Naive thymus-derived CD4-positive, alpha-beta T cell (primary cell): ENCODE measurements at regions not wholly inside any gene's neighbourhood (a gene's known extent, or its start where the extent isn't known, plus 50 kb on each side); places are given as distances from the start of the nearest gene placed in this dataset.

ENCODE experiments used
- ATAC-seq: fragments of 150-1000 bp; cut with Tn5 transposase; 2 replicates; pipeline ENCODE4 v1.10.0; 2021; ENCODE audit warnings: mild to moderate bottlenecking, moderate library complexity
- CTCF ChIA-PET: fragments of 350-600 bp; sonication (Branson Sonifier 250); formaldehyde crosslinking; loops from one replicate; lab custom pipeline; 2021; ENCODE audit warnings: antibody characterized with exemption; lab: Charles Lee
- POLR2A ChIA-PET: fragments of 350-600 bp; sonication (Branson Sonifier 250); formaldehyde crosslinking; loops from one replicate; lab custom pipeline; 2021; ENCODE audit warnings: antibody characterized with exemption, inconsistent platforms; lab: Charles Lee
- DNase-seq, 9 donors: peaks; one replicate each; pipeline versions ENCODE4 v3.0.0 to v3.0.0-alpha.2; 2020 to 2022; ENCODE audit warnings: mixed read lengths in 1 of 9
- H3K27ac ChIP-seq: one replicate; pipeline ENCODE4 v1.7.0; 2013; ENCODE audit warnings: mild to moderate bottlenecking, low read depth, low read length, moderate library complexity
- H3K27me3 ChIP-seq, 2 donors: one replicate each; pipeline ENCODE4 v1.7.0; 2013; ENCODE audit warnings: low read length in 2 of 2, mild to moderate bottlenecking in 2 of 2, moderate library complexity in 2 of 2; ENCODE audit not compliant: control insufficient read depth in 2 of 2, insufficient read depth in 2 of 2
- H3K36me3 ChIP-seq, 3 experiments: 1 replicate in 2 of 3; 2 replicates in 1 of 3; pipeline ENCODE4 v1.7.0; 2013; ENCODE audit warnings: low read length in 3 of 3, mild to moderate bottlenecking in 3 of 3, moderate library complexity in 1 of 3; ENCODE audit not compliant: insufficient read depth in 3 of 3, control insufficient read depth in 2 of 3
- H3K4me1 ChIP-seq, 2 donors: one replicate each; pipeline ENCODE4 v1.7.0; 2013; ENCODE audit warnings: low read length in 2 of 2, mild to moderate bottlenecking in 2 of 2, moderate library complexity in 1 of 2; ENCODE audit not compliant: control insufficient read depth in 2 of 2, insufficient read depth in 2 of 2
- H3K4me3 ChIP-seq: 2 replicates; pipeline ENCODE4 v1.7.0; 2013; ENCODE audit warnings: mild to moderate bottlenecking, low read length
- H3K9me3 ChIP-seq, 3 experiments: 1 replicate in 2 of 3; 2 replicates in 1 of 3; pipeline ENCODE4 v1.7.0; 2013; ENCODE audit warnings: low read length in 3 of 3; ENCODE audit not compliant: control insufficient read depth in 2 of 3
- H3K27ac Mint-ChIP-seq, 9 donors: one replicate each; pipeline ENCODE4 v1.8.0; 2020 to 2022; ENCODE audit warnings: mixed read lengths in 9 of 9, mild to moderate bottlenecking in 8 of 9, moderate library complexity in 5 of 9, inconsistent platforms in 2 of 9
- H3K27me3 Mint-ChIP-seq, 5 donors: one replicate each; pipeline ENCODE4 v1.8.0; 2021 to 2022; ENCODE audit warnings: mixed read lengths in 5 of 5, mild to moderate bottlenecking in 1 of 5
- H3K36me3 Mint-ChIP-seq, 5 donors: one replicate each; pipeline ENCODE4 v1.8.0; 2020 to 2022; ENCODE audit warnings: mixed read lengths in 5 of 5, mild to moderate bottlenecking in 3 of 5, inconsistent platforms in 1 of 5
- H3K4me1 Mint-ChIP-seq, 7 donors: one replicate each; pipeline ENCODE4 v1.8.0; 2020 to 2022; ENCODE audit warnings: mixed read lengths in 7 of 7, mild to moderate bottlenecking in 3 of 7, inconsistent platforms in 1 of 7
- H3K4me3 Mint-ChIP-seq, 10 donors: one replicate each; pipeline ENCODE4 v1.8.0; 2020 to 2022; ENCODE audit warnings: mild to moderate bottlenecking in 10 of 10, mixed read lengths in 10 of 10, moderate library complexity in 6 of 10, inconsistent platforms in 2 of 10
- H3K9me3 Mint-ChIP-seq, 11 donors: one replicate each; pipeline ENCODE4 v1.8.0; 2020 to 2022; ENCODE audit warnings: mixed read lengths in 11 of 11, mild to moderate bottlenecking in 4 of 11, inconsistent platforms in 1 of 11, moderate library complexity in 1 of 11
- intact Hi-C, 2 donors: fragments of 100-400 bp; cut with micrococcal nuclease; formaldehyde crosslinking; loops; one replicate each; pipeline ENCODE4 v1.15.1; 2023

DNA sequence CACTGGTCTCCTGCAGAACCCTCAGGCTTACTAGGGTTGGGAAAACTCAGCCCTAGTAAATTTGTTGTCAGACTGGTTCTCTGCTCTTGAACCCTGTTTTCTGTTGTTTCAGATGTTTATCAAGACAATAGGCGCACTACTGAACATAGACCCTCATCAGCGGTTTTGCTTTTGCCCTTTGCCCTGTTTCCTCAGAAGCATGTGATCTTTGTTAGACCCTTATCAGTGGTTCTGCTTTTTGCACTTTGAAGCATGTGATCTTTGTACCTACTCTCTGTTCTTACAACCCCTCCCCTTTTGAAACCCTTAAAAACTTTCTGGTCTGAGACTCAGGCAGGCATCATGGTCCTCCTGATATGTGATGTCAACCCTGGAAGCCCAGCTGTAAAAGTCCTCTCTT is 842.2 kb upstream of the AMELY start:
- intact Hi-C loops = no loop called here
- H3K9me3 ChIP-seq = no peaks in the 10 kb centered on the region
- no peaks in the 10 kb centered on the region for H3K36me3 ChIP-seq
- no peak overlapping the region for H3K27ac ChIP-seq
- peaks cover 0 to 3% (median 0%) of the 10 kb centered on the region in 5 donors for H3K27me3 Mint-ChIP-seq
- no peak for ATAC-seq
- ChIA-PET POLR2A (no interaction called here), CTCF (no interaction called here)
- H3K4me3 ChIP-seq = no peak overlapping the region
- H3K4me3 Mint-ChIP-seq = no peak overlapping the region
- no peak for DNase-seq
- no peaks in the 10 kb centered on the region for H3K27me3 ChIP-seq
- peaks cover 0 to 3% (median 0%) of the 10 kb centered on the region in 11 donors for H3K9me3 Mint-ChIP-seq
- H3K27ac Mint-ChIP-seq = no peak overlapping the region
- no peaks in the 10 kb centered on the region for H3K4me1 Mint-ChIP-seq
- H3K4me1 ChIP-seq = no peaks in the 10 kb centered on the region
- H3K36me3 Mint-ChIP-seq = no peaks in the 10 kb centered on the region

DNA sequence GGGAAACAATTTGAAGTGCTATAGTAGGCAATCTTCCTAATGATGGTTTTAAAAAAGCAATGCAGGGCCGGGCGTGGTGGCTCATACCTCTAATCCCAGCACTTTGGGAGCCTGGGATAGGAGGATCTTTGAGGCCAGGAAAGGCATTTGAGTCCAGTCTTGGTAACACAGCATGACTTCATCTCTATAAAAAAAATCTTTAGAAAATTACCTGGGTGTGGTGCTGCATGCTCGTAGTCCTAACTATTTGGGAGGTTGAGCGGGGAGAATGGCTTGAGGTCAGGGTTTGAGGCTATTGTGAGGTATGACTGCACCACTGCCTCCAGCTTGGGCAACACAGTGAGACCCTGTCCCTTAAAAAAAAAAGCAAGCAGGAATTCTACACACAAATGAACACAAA is 835.2 kb upstream of the AMELY start:
- Mint-ChIP-seq H3K9me3 (no peaks in the 10 kb centered on the region), H3K27me3 (peaks cover 0 to 13% (median 5%) of the 10 kb centered on the region in 5 donors), H3K36me3 (no peaks in the 10 kb centered on the region), H3K4me1 (no peaks in the 10 kb centered on the region), H3K27ac (no peak overlapping the region), H3K4me3 (no peak overlapping the region)
- no peak for ATAC-seq
- no peaks in the 10 kb centered on the region for H3K9me3 ChIP-seq
- no peaks in the 10 kb centered on the region for H3K4me1 ChIP-seq
- H3K27me3 ChIP-seq = no peaks in the 10 kb centered on the region
- DNase-seq = no peak
- H3K36me3 ChIP-seq = no peaks in the 10 kb centered on the region
- intact Hi-C loops = no loop called here
- H3K27ac ChIP-seq = no peak overlapping the region
- no peak overlapping the region for H3K4me3 ChIP-seq
- POLR2A ChIA-PET = no interaction called here
- CTCF ChIA-PET = no interaction called here

DNA sequence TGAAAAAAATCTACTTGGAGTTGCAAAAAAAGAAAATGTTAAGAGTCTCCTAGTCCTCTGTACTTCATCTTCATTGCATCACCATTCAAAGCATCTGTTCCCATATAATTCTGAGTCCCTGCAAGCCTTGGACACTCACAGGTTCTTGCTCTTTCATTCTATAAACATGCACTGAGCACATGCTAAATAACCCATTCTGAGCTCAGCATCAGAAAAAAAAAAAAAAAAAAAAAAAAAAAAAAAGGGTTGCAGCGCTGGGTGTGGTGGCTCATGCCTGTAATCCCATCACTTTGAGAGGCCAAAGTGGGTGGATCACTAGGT is 834.0 kb upstream of the AMELY start:
- Histone ChIP-seq H3K36me3 (no peaks in the 10 kb centered on the region), H3K4me3 (no peak overlapping the region), H3K27me3 (no peaks in the 10 kb centered on the region), H3K27ac (no peak overlapping the region), H3K9me3 (no peaks in the 10 kb centered on the region), H3K4me1 (no peaks in the 10 kb centered on the region)
- Mint-ChIP-seq H3K27ac (no peak overlapping the region), H3K9me3 (no peaks in the 10 kb centered on the region), H3K4me3 (no peak overlapping the region), H3K36me3 (no peaks in the 10 kb centered on the region), H3K27me3 (peaks cover 0 to 16% (median 5%) of the 10 kb centered on the region in 5 donors), H3K4me1 (no peaks in the 10 kb centered on the region)
- POLR2A ChIA-PET = no interaction called here
- no peak for DNase-seq
- ATAC-seq = no peak
- CTCF ChIA-PET = no interaction called here
- intact Hi-C loops = no loop called here

DNA sequence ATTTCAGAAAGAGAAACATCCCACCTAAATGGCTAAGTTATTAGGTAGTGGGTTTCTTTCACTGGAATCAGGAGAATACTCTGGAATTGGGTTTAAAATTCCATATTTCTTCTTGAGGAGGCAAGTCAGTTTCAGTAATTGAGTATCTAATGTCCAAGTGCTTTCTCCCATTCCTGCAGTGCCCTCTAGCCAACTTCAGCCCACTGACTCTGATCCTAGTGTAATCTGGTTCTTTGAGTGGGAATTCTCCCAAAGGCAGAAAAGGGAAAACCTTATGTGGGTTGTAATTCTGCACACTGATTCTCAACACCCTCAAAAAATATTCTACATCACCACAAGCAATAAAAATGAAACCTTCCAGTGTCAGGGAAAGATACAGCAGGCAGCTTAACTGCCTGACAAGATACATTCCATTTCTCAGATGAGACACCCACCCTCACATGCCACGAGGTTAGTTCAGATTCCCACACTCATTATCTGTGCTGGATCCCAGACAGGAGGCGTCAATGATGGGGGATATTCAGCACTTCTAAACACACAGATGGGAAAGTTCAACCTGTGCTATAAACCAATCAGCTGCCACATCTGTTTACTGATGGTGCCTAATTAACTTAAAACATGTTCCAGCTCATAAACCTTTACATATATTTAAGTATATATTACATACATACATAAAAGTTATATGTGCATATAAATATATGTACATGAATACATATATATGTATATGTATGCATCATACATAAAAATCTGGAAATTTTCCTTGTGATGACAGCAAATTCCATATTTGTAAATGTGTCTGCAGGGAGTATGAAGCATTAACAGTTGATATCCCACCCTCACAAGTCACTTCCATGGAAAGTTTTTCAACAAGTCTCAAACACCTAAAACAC is 833.4 kb upstream of the AMELY start:
- Mint-ChIP-seq H3K36me3 (no peaks in the 10 kb centered on the region), H3K4me3 (no peak overlapping the region), H3K9me3 (no peaks in the 10 kb centered on the region), H3K27me3 (peaks cover 0 to 21% (median 5%) of the 10 kb centered on the region in 5 donors), H3K4me1 (no peaks in the 10 kb centered on the region), H3K27ac (no peak overlapping the region)
- POLR2A ChIA-PET = no interaction called here
- no peak overlapping the region for H3K4me3 ChIP-seq
- ATAC-seq (no peak), DNase-seq (no peak)
- no peaks in the 10 kb centered on the region for H3K27me3 ChIP-seq
- no peaks in the 10 kb centered on the region for H3K36me3 ChIP-seq
- intact Hi-C loops = no loop called here
- no peaks in the 10 kb centered on the region for H3K4me1 ChIP-seq
- no peaks in the 10 kb centered on the region for H3K9me3 ChIP-seq
- no peak overlapping the region for H3K27ac ChIP-seq
- CTCF ChIA-PET = no interaction called here

DNA sequence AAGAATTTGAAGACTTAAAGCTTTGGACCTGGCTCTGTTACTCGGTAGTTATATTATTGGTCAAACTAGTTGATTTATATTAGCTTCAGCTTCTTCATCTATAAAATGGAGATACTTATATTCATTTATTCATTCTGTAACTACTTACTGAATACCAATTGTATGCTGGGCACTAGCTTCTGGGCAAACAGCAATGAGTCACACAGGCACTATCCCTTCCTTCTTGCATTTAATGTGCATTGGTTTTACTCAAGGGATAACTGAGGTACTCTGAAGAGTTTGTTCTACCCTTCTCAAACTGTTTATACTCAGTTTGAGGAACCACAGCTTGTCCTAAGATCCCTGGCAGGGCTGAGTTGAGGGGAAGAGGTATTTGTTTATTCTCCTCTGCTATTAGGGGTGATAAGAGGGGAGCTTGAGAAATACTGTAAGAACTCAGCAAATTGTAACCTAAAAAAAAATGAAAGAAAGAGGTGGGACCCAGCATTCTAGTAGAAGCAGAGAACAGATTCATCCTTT is 825.4 kb upstream of the AMELY start:
- ChIA-PET POLR2A (no interaction called here), CTCF (no interaction called here)
- peaks cover 0 to 1% (median 0%) of the 10 kb centered on the region in 7 donors for H3K4me1 Mint-ChIP-seq
- no peaks in the 10 kb centered on the region for H3K36me3 ChIP-seq
- H3K4me3 ChIP-seq = no peak overlapping the region
- H3K27ac ChIP-seq = no peak overlapping the region
- no peak for ATAC-seq
- no peaks in the 10 kb centered on the region for H3K27me3 ChIP-seq
- H3K36me3 Mint-ChIP-seq = no peaks in the 10 kb centered on the region
- H3K27ac Mint-ChIP-seq = no peak overlapping the region
- intact Hi-C loops = no loop called here
- DNase-seq = no peak
- H3K9me3 Mint-ChIP-seq = no peaks in the 10 kb centered on the region
- no peaks in the 10 kb centered on the region for H3K4me1 ChIP-seq
- no peaks in the 10 kb centered on the region for H3K9me3 ChIP-seq
- H3K27me3 Mint-ChIP-seq = peaks cover 0 to 11% (median 0%) of the 10 kb centered on the region in 5 donors
- H3K4me3 Mint-ChIP-seq = no peak overlapping the region

DNA sequence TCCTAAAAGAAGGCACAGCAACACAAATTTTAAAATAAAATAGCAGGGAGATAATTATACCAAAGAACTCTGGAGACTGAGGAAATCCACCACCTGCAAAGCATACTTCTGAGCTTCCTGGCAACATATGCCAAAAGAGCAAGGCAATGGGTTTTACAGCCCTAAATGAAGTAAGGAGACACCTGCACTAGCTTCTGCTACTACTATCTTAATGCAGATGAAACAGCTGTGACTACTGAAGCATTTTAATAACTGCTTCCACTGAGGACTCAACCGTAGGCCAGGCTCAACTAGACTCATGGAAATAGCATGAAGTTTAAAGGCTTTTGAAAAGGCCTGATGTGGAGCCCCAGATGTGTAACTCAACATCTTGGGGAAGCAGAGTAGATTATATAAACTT is 820.1 kb upstream of the AMELY start:
- POLR2A ChIA-PET = no interaction called here
- Histone ChIP-seq H3K4me1 (no peaks in the 10 kb centered on the region), H3K36me3 (no peaks in the 10 kb centered on the region), H3K27ac (no peak overlapping the region), H3K27me3 (no peaks in the 10 kb centered on the region), H3K9me3 (no peaks in the 10 kb centered on the region), H3K4me3 (no peak overlapping the region)
- Mint-ChIP-seq H3K4me1 (no peaks in the 10 kb centered on the region), H3K36me3 (no peaks in the 10 kb centered on the region), H3K9me3 (no peaks in the 10 kb centered on the region), H3K4me3 (no peak overlapping the region), H3K27me3 (no peaks in the 10 kb centered on the region), H3K27ac (no peak overlapping the region)
- DNase-seq (no peak), ATAC-seq (no peak)
- intact Hi-C loops = no loop called here
- CTCF ChIA-PET = no interaction called here

DNA sequence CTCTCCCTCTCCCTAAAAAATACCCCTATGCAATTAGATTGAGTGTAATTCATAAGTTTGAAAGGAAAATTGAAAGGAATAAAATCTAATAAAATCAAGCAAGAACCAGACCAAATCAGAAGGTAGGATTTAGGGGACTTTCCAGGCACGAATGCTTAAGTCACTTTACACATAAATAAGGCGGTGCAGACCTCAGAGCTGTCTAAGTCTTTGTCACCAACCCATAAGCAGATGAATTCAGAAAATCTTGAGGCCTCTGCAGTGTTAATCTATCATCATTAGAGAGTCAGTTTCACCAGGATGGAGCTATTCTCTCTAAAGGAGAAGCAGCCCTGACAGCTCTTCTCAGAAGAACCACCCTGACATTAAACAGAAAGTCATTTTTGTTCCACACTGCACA is 819.1 kb upstream of the AMELY start:
- Mint-ChIP-seq H3K36me3 (no peaks in the 10 kb centered on the region), H3K4me3 (no peak overlapping the region), H3K9me3 (no peaks in the 10 kb centered on the region), H3K27me3 (no peaks in the 10 kb centered on the region), H3K27ac (no peak overlapping the region), H3K4me1 (no peaks in the 10 kb centered on the region)
- ATAC-seq (no peak), DNase-seq (no peak)
- no peaks in the 10 kb centered on the region for H3K9me3 ChIP-seq
- H3K36me3 ChIP-seq = no peaks in the 10 kb centered on the region
- H3K27me3 ChIP-seq = no peaks in the 10 kb centered on the region
- no peak overlapping the region for H3K27ac ChIP-seq
- CTCF ChIA-PET = no interaction called here
- no peak overlapping the region for H3K4me3 ChIP-seq
- POLR2A ChIA-PET = no interaction called here
- intact Hi-C loops = no loop called here
- no peaks in the 10 kb centered on the region for H3K4me1 ChIP-seq
